Sigmoid colon (tissue), 6 donors: ENCODE measurements at regions not wholly inside any gene's neighbourhood (a gene's known extent, or its start where the extent isn't known, plus 50 kb on each side); places are given as distances from the start of the nearest gene placed in this dataset.
"Not testable (repeated sequence)": the region's sequence is repeated elsewhere in the genome, so short reads cannot be mapped to it uniquely, and the experiment has no call there.

Source experiments
- DNase-seq: peaks from one replicate; pipeline ENCODE4 v3.0.0-alpha.2; 2019
- H3K27ac ChIP-seq, 4 donors: fragments of 200-600 bp; sonication (generic); one replicate each; pipeline ENCODE4 v1.5.1; 2016 to 2019; ENCODE audit warnings: mild to moderate bottlenecking in 1 of 4
- H3K27me3 ChIP-seq, 3 donors: fragments of 200-600 bp; sonication (generic); one replicate each; pipeline ENCODE4 v1.5.1; 2019; ENCODE audit warnings: mild to moderate bottlenecking in 1 of 3
- H3K36me3 ChIP-seq, 4 donors: fragments of 200-600 bp; sonication (generic); one replicate each; pipeline ENCODE4 v1.5.1; 2016 to 2019
- H3K4me1 ChIP-seq, 4 donors: fragments of 200-600 bp; sonication (generic); one replicate each; pipeline ENCODE4 v1.5.1; 2017 to 2019
- H3K4me3 ChIP-seq, 4 donors: fragments of 200-600 bp; sonication (generic); one replicate each; pipeline ENCODE4 v1.5.1; 2017 to 2019; ENCODE audit warnings: mild to moderate bottlenecking in 2 of 4, moderate library complexity in 1 of 4
- H3K9me3 ChIP-seq, 4 donors: fragments of 200-600 bp in 3 of 4; sonication (generic) in 3 of 4; one replicate each; pipeline versions ENCODE4 v1.5.1 to v1.6.1; 2013 to 2019
- WGBS, 2 donors: extraction: QIAGEN DNeasy Blood & Tissue Kit; methylation state at CpG; one replicate each; pipeline ENCODE4 v1.1.7; 2013; 5-methylcytosine and 5-hydroxymethylcytosine counted together
- intact Hi-C: fragments of 100-400 bp; cut with DNase I; formaldehyde crosslinking; loops from one replicate; pipeline ENCODE4 v1.15.1; 2023
- donor health status: healthy with polysubstance abuse.
- donor health status: healthy.

DNA sequence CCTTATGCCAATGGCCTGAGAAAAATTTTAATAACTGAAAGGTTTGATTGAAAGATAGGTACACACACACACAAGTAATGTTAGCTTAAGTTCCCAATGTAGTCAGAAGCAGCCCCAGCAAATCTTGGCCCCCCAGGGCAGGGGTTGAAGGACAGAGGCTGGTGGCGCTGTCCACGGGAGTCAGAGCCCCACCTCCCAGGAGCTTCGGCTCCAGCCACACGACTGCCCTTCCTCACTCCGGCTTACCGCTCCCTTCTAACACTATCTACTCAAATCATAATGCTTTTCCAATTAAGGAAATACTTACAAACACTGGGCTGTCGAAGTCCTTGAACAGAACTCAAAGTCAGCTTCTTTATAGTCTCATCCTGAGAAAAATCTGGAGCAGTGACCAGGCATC, 163.9 kb upstream of the NBPF12 start:
- H3K27ac ChIP-seq, H3K36me3 ChIP-seq, H3K9me3 ChIP-seq, H3K4me3 ChIP-seq, DNase-seq, intact Hi-C loops, H3K27me3 ChIP-seq, H3K4me1 ChIP-seq: not testable (repeated sequence)
- WGBS, 2 donors = 77 to 86% methylated on average over 7 of the region's 7 CpGs

DNA sequence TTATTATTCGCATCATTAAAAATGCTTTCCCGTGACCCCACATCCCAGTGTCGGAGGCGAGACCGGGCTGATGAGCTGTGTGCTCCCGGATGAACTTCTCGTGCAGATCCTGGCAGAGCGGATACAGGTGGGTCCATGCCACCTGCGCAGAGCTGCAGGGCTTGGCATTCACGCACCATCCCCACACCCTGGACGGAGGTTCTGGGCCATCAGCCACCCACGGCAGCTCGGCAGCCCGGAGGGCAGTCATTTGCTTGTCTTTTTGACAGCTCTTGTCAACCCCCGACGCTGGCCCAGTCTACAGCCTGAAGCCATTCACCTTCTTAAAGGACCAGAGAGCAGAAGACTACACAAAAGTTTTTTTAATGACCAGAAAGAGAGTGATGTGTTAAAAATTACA, 166.7 kb upstream of the NBPF12 start:
- H3K9me3 ChIP-seq, H3K36me3 ChIP-seq, H3K4me1 ChIP-seq, intact Hi-C loops, DNase-seq, H3K4me3 ChIP-seq, H3K27ac ChIP-seq, H3K27me3 ChIP-seq: not testable (repeated sequence)
- WGBS, 2 donors = 90 to 93% methylated on average over 16 of the region's 16 CpGs

- H3K4me1 ChIP-seq, intact Hi-C loops, H3K27me3 ChIP-seq, H3K36me3 ChIP-seq, H3K27ac ChIP-seq, H3K4me3 ChIP-seq, H3K9me3 ChIP-seq, DNase-seq: not testable (repeated sequence)
- no CpG with 5 or more reads among the region's 3 CpGs for WGBS, 2 donors
Observed at GRCh38 chr1:146770998-146771397, 167.1 kb upstream of the NBPF12 start.

GRCh38 chr1:146763234-146763633, 174.9 kb upstream of the NBPF12 start:
- H3K4me3 ChIP-seq, intact Hi-C loops, DNase-seq, H3K9me3 ChIP-seq, H3K4me1 ChIP-seq, H3K36me3 ChIP-seq, H3K27me3 ChIP-seq, H3K27ac ChIP-seq: not testable (repeated sequence)
- no CpG with 5 or more reads among the region's 5 CpGs for WGBS, 2 donors

- WGBS, 2 donors = 54 to 75% methylated on average over 3 to 4 of the region's 4 CpGs
- H3K4me1 ChIP-seq, intact Hi-C loops, H3K4me3 ChIP-seq, H3K27me3 ChIP-seq, H3K9me3 ChIP-seq, DNase-seq, H3K36me3 ChIP-seq, H3K27ac ChIP-seq: not testable (repeated sequence)
Observed at GRCh38 chr1:146756858-146757257, 181.3 kb upstream of the NBPF12 start.

DNA sequence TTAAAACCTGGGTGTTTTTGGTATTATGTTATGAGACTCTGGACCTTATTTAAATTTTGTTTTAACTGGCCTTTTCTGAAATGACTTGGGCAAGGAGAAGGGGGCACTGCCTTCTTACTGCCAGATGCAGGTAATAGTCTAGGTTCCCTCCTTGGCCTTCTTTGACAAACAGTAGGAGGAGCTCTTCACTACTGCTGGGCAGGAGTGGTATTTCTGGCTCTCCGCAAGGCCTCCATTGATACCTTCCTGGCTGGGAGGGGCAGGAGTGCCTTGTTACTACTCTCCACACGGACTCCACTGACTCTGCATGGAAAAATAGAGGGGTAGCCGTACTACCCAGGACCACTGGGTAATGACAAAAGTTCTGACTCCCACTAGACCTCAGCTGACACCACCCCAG, 189.4 kb upstream of the NBPF12 start:
- H3K27me3 ChIP-seq, H3K36me3 ChIP-seq, H3K27ac ChIP-seq, intact Hi-C loops, H3K9me3 ChIP-seq, DNase-seq, H3K4me1 ChIP-seq, H3K4me3 ChIP-seq: not testable (repeated sequence)
- WGBS, 2 donors = 78 to 89% methylated on average over 1 of the region's 3 CpGs

DNA sequence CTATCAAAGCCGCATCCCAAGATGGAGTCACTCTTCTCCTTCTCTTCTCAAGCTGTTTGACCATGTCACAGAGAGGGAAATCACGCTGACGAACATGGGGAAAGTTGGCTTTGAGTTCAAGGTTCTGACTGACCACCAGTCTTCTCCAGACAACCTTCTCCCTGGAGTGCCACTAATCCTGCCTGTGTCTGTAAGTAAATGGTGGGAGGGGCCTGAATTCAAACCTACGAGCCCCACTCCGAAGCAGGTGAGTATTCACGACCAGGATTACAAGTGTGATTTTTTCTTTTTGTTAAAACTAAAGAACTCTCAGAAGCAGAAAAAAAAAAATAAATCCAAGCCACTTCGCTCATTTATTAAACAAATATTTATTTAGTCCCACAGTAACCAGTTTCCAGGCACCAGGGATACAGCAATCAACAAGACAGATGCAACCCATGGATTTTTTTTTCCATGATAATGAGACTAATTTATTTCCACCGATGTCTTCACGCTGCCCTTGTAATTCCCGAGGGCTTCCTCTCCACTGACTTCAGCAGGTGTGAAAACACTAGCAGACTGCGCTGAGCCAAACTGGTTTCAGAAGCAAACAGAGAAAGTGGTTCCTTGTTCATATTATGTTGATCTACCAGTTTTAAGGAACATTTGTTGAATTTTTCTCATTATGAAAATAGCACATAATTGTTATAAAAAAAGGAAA, 206.0 kb upstream of the NBPF12 start:
- H3K9me3 ChIP-seq, H3K27ac ChIP-seq, H3K4me3 ChIP-seq, H3K36me3 ChIP-seq, H3K27me3 ChIP-seq, DNase-seq, intact Hi-C loops, H3K4me1 ChIP-seq: not testable (repeated sequence)
- WGBS, 2 donors = 63 to 82% methylated on average over 8 of the region's 11 CpGs

GRCh38 chr1:146729642-146730344, 208.3 kb upstream of the NBPF12 start:
- H3K4me3 ChIP-seq, H3K4me1 ChIP-seq, H3K27ac ChIP-seq, H3K27me3 ChIP-seq, H3K9me3 ChIP-seq, intact Hi-C loops, DNase-seq, H3K36me3 ChIP-seq: not testable (repeated sequence)
- WGBS, 2 donors = 40 to 68% methylated on average over 6 of the region's 9 CpGs

DNA sequence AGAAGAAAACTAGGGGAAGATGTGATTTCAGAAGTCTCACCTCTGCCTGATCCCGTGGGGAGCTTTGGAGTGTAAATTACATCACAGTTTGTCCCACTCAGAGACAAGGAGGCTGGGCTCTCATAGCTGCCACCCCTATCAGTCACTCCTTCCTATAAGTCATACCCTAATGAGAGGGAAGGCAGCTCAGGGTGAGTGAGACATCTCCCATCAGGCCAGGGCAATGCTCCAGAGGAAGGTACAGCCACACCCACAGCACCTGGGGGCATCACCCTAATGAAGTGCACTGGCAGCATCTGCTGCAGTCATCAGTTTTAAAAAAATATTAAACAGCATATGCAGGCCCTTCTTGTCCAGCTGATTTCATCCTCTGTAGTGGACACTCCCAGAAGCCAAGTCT, 223.1 kb upstream of the NBPF12 start:
- H3K27ac ChIP-seq, DNase-seq, H3K27me3 ChIP-seq, H3K9me3 ChIP-seq, H3K4me3 ChIP-seq, intact Hi-C loops, H3K4me1 ChIP-seq, H3K36me3 ChIP-seq: not testable (repeated sequence)
- 67% methylated on average over 1 of the region's 1 CpG; no CpG with 5 or more reads in 1 of the 2 donors for WGBS, 2 donors

- H3K27ac ChIP-seq, H3K4me1 ChIP-seq, intact Hi-C loops, DNase-seq, H3K9me3 ChIP-seq, H3K4me3 ChIP-seq, H3K36me3 ChIP-seq, H3K27me3 ChIP-seq: not testable (repeated sequence)
- 74 to 75% methylated on average over 4 of the region's 5 CpGs for WGBS, 2 donors
Observed at GRCh38 chr1:146710838-146711521, 227.1 kb upstream of the NBPF12 start.

GRCh38 chr1:146709302-146709701, 228.8 kb upstream of the NBPF12 start:
- H3K4me3 ChIP-seq, H3K36me3 ChIP-seq, DNase-seq, intact Hi-C loops, H3K27ac ChIP-seq, H3K4me1 ChIP-seq, H3K27me3 ChIP-seq, H3K9me3 ChIP-seq: not testable (repeated sequence)
- 53 to 100% methylated on average over 1 of the region's 1 CpG for WGBS, 2 donors

DNA sequence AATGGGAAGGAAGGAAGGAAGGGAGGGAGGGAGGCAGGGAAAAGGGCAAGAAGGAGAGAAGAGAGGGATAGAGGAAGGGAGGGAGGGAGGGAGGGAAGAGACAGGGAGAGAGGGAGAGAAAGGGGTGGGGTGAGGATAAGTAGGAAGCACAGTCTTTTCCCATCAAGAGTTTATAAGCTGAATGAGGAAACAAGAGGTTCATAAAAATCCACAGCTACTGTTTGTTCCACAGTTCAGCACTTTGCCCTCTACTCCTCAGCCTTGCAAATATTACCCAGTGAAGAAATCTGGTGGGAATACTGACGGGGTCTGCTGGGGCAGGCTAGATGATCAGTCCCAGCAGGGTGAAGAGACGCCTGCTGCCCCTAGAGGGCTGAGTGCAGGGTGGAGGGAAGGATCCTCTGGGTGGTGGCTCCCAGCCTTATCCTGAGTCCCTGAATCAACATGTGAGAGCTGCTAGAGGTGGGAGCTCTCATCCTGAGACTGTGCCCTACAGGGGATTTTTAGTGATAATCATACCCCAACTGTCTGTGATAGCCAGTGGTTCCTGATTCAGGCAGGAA, 233.9 kb upstream of the NBPF12 start:
- 16 to 55% methylated on average over 2 of the region's 2 CpGs for WGBS, 2 donors
- H3K36me3 ChIP-seq, DNase-seq, H3K4me3 ChIP-seq, H3K27ac ChIP-seq, intact Hi-C loops, H3K9me3 ChIP-seq, H3K27me3 ChIP-seq, H3K4me1 ChIP-seq: not testable (repeated sequence)

DNA sequence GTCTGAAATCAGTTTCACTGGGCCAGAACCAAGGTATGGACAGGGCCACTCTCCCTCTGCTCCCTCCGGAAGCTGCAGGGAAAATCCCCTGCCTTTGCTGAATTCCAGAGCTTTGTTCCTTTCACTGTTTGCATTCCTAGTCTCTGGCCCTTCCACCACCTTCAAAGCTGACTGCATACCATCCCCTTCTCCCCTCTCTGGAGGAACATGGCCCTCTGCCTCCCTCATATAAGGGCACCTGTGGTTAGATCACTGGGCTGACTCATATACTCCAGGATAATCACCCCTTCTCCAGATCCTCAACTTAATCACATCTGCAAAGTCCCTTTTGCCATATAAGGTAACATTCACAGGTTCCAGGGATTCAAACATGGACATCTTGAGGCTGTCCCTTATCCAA, 236.8 kb upstream of the NBPF12 start:
- H3K4me1 ChIP-seq, H3K4me3 ChIP-seq, DNase-seq, intact Hi-C loops, H3K27ac ChIP-seq, H3K36me3 ChIP-seq, H3K27me3 ChIP-seq, H3K9me3 ChIP-seq: not testable (repeated sequence)
- no CpG with 5 or more reads among the region's 1 CpG for WGBS, 2 donors
